PC-9 (cell line): ENCODE measurements at regions not wholly inside any gene's neighbourhood (a gene's known extent, or its start where the extent isn't known, plus 50 kb on each side); places are given as distances from the start of the nearest gene placed in this dataset.

Experiments used
- CTCF ChIP-seq: fragments of 200-600 bp; sonication (generic); conservative IDR thresholded peaks from 2 replicates; pipeline ENCODE4 v1.6.1; 2017; ENCODE audit warnings: mixed run types, antibody characterized with exemption, mild to moderate bottlenecking, moderate library complexity
- EZH2 ChIP-seq: fragments of 200-600 bp; sonication (generic); IDR thresholded peaks from 2 replicates; pipeline ENCODE4 v1.8.0; 2017; ENCODE audit warnings: antibody characterized with exemption, low read depth

- TF ChIP-seq CTCF (no peak), EZH2 (no peak)
Observed at GRCh38 chr6:47162231-47162630, 120.1 kb upstream of the ADGRF1 start.
